Thyroid gland (tissue), 4 donors: ENCODE measurements at regions not wholly inside any gene's neighbourhood (a gene's known extent, or its start where the extent isn't known, plus 50 kb on each side); places are given as distances from the start of the nearest gene placed in this dataset.

Source experiments
- POLR2A ChIP-seq, 2 donors: fragments of 450-650 bp; IDR thresholded peaks; one replicate each; pipeline ENCODE4 v1.6.1; 2017; ENCODE audit warnings: antibody characterized with exemption in 2 of 2, mild to moderate bottlenecking in 2 of 2, moderate library complexity in 1 of 2
- TF ChIP-seq, protein P1 (sequence below), 6 experiments: fragments of 200-600 bp in 3 of 6; fragments of 450-650 bp in 3 of 6; sonication (generic) in 3 of 6; IDR thresholded peaks; one replicate each; pipeline ENCODE4 v1.5.1; 2016 to 2019; ENCODE audit warnings: antibody characterized with exemption in 6 of 6, mild to moderate bottlenecking in 2 of 6, inconsistent platforms in 1 of 6, moderate library complexity in 1 of 6

DNA sequence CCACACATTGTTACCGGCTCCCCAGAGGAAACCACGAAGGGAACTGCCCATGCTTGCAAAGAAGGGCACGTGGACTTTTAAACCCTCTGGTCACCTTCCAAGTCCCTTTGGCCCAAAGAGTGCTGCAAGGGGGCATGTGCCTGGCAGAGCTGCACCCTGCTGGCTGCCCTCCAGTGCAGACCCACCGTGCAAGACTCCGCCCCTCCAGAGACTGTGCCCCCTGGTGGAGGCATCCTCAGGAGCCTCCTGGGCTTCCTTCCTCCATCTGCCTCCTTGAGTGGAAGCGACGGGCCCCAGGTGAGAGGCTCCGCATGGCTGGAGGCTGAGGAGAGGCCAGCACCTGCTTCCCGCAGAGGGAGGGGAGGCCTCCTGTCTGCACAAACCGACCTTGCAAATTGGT is 100.6 kb downstream of the CRYAA start:
- TF ChIP-seq POLR2A (IDR thresholded peaks at IDR 0.05), result no peak
- TF ChIP-seq, protein P1, sequence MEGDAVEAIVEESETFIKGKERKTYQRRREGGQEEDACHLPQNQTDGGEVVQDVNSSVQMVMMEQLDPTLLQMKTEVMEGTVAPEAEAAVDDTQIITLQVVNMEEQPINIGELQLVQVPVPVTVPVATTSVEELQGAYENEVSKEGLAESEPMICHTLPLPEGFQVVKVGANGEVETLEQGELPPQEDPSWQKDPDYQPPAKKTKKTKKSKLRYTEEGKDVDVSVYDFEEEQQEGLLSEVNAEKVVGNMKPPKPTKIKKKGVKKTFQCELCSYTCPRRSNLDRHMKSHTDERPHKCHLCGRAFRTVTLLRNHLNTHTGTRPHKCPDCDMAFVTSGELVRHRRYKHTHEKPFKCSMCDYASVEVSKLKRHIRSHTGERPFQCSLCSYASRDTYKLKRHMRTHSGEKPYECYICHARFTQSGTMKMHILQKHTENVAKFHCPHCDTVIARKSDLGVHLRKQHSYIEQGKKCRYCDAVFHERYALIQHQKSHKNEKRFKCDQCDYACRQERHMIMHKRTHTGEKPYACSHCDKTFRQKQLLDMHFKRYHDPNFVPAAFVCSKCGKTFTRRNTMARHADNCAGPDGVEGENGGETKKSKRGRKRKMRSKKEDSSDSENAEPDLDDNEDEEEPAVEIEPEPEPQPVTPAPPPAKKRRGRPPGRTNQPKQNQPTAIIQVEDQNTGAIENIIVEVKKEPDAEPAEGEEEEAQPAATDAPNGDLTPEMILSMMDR (IDR thresholded peaks at IDR 0.05), result peak in 1 of 6 experiments; percentile 9
